Panc1 (cell line): ENCODE measurements at regions not wholly inside any gene's neighbourhood (a gene's known extent, or its start where the extent isn't known, plus 50 kb on each side); places are given as distances from the start of the nearest gene placed in this dataset.

Source experiments
- ATAC-seq: fragments of 200-7000 bp; cut with Tn5 transposase; 2 replicates; pipeline ENCODE4 v1.9.1; 2020; ENCODE audit warnings: mild to moderate bottlenecking, moderate library complexity
- BruUV-seq: library from RNA; stranded (reverse); fragments of 400-500 nt; replicated peaks from 2 replicates; lab custom pipeline; 2021; lab: Mats Ljungman, UMichigan
- CTCF ChIA-PET: fragments of 300-600 bp; sonication (Branson Sonifier 250); formaldehyde crosslinking; loops from one replicate; lab custom pipeline; 2022; ENCODE audit warnings: antibody characterized with exemption; lab: Charles Lee
- POLR2A ChIA-PET: fragments of 300-600 bp; sonication (Branson Sonifier 250); formaldehyde crosslinking; loops from one replicate; lab custom pipeline; 2022; ENCODE audit warnings: antibody characterized with exemption; lab: Charles Lee
- DNase-seq: peaks from one replicate; pipeline ENCODE4 v3.0.0-alpha.2; 2010; ENCODE audit warnings: low read depth, low spot score
- H3K27ac ChIP-seq: 2 replicates; pipeline ENCODE4 v1.5.1; 2011; ENCODE audit warnings: mild to moderate bottlenecking, low read length, inconsistent platforms
- H3K27me3 ChIP-seq: fragments of 200-500 bp; sonication (Bioruptor generic); 2 replicates; pipeline ENCODE4 v1.6.0; 2014; ENCODE audit warnings: low read length, inconsistent platforms; ENCODE audit not compliant: control insufficient read depth, insufficient read depth
- H3K36me3 ChIP-seq: fragments of 200-500 bp; sonication (Bioruptor generic); 2 replicates; pipeline ENCODE4 v1.5.1; 2014; ENCODE audit warnings: inconsistent platforms, mild to moderate bottlenecking, low read length, moderate library complexity; ENCODE audit not compliant: control insufficient read depth, insufficient read depth
- H3K4me1 ChIP-seq: 2 replicates; pipeline ENCODE4 v1.5.1; 2011; ENCODE audit warnings: inconsistent platforms, mild to moderate bottlenecking, low read length, moderate library complexity; ENCODE audit not compliant: control insufficient read depth, insufficient read depth
- H3K4me3 ChIP-seq, 2 experiments: 2 replicates each; pipeline ENCODE4 v1.5.1; 2011 to 2012; ENCODE audit warnings: low read depth in 2 of 2, low read length in 2 of 2, mild to moderate bottlenecking in 2 of 2, inconsistent platforms in 1 of 2, moderate library complexity in 1 of 2
- H3K9me3 ChIP-seq: fragments of 200-500 bp; sonication (Bioruptor generic); 2 replicates; pipeline ENCODE4 v1.5.1; 2014; ENCODE audit warnings: low read depth, mild to moderate bottlenecking, inconsistent platforms, low read length, moderate library complexity; ENCODE audit not compliant: control insufficient read depth, insufficient read depth
- POLR2AphosphoS5 ChIP-seq: IDR thresholded peaks from 2 replicates; pipeline ENCODE4 v1.6.1; 2012; ENCODE audit warnings: mild to moderate bottlenecking, low read depth, low read length, moderate library complexity
- SIN3A ChIP-seq: IDR thresholded peaks from 2 replicates; pipeline ENCODE4 v1.6.1; 2012; ENCODE audit warnings: low read depth, mild to moderate bottlenecking, low read length, moderate library complexity, borderline replicate concordance; ENCODE audit not compliant: insufficient read depth
- TCF7L2 ChIP-seq: IDR thresholded peaks from 2 replicates; pipeline ENCODE4 v1.6.1; 2011; ENCODE audit warnings: mild to moderate bottlenecking, low read depth, low read length, inconsistent platforms
- in situ Hi-C: cut with HindIII; loops from 2 replicates; pipeline ENCODE4 v1.10.0; 2016; ENCODE audit warnings: low sequenced_read_pairs, low pct_unique_long_range_greater_than_20kb
- intact Hi-C: fragments of 100-400 bp; cut with micrococcal nuclease; formaldehyde crosslinking; loops from one replicate; pipeline ENCODE4 v1.10.0; 2022; ENCODE audit not compliant: unreplicated experiment
- TF ChIP-seq, protein P1 (sequence below), 2 experiments: IDR thresholded peaks; 2 replicates each; pipeline ENCODE4 v1.6.1; 2011 to 2012; ENCODE audit warnings: low read depth in 2 of 2, control low read depth in 1 of 2, low read length in 1 of 2, mild to moderate bottlenecking in 1 of 2, moderate library complexity in 1 of 2; ENCODE audit not compliant: insufficient read depth in 1 of 2
- TF ChIP-seq, protein P2 (sequence below): fragments of 450-650 bp; IDR thresholded peaks from 2 replicates; pipeline ENCODE4 v1.5.1; 2017; ENCODE audit warnings: mild to moderate bottlenecking

GRCh38 chr3:168383573-168383972 lies 287.8 kb upstream of the GOLIM4 start:
- intact Hi-C loops (no loop called here), in situ Hi-C loops (no loop called here)
- POLR2A ChIA-PET = no interaction called here
- Histone ChIP-seq H3K4me3 (no peak overlapping the region), H3K27me3 (no peaks in the 10 kb centered on the region), H3K4me1 (no peaks in the 10 kb centered on the region), H3K9me3 (no peaks in the 10 kb centered on the region), H3K27ac (no peak overlapping the region), H3K36me3 (no peaks in the 10 kb centered on the region)
- ATAC-seq = no peak
- BruUV-seq = no TSS peak
- CTCF ChIA-PET = no interaction called here
- DNase-seq = no peak
- TF ChIP-seq, protein P1, sequence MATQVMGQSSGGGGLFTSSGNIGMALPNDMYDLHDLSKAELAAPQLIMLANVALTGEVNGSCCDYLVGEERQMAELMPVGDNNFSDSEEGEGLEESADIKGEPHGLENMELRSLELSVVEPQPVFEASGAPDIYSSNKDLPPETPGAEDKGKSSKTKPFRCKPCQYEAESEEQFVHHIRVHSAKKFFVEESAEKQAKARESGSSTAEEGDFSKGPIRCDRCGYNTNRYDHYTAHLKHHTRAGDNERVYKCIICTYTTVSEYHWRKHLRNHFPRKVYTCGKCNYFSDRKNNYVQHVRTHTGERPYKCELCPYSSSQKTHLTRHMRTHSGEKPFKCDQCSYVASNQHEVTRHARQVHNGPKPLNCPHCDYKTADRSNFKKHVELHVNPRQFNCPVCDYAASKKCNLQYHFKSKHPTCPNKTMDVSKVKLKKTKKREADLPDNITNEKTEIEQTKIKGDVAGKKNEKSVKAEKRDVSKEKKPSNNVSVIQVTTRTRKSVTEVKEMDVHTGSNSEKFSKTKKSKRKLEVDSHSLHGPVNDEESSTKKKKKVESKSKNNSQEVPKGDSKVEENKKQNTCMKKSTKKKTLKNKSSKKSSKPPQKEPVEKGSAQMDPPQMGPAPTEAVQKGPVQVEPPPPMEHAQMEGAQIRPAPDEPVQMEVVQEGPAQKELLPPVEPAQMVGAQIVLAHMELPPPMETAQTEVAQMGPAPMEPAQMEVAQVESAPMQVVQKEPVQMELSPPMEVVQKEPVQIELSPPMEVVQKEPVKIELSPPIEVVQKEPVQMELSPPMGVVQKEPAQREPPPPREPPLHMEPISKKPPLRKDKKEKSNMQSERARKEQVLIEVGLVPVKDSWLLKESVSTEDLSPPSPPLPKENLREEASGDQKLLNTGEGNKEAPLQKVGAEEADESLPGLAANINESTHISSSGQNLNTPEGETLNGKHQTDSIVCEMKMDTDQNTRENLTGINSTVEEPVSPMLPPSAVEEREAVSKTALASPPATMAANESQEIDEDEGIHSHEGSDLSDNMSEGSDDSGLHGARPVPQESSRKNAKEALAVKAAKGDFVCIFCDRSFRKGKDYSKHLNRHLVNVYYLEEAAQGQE (IDR thresholded peaks at IDR 0.05; ENCODE audit: insufficient read depth in 1 of 2, low read depth in 2 of 2, low read length in 1 of 2) = no peak
- TF ChIP-seq, protein P2, sequence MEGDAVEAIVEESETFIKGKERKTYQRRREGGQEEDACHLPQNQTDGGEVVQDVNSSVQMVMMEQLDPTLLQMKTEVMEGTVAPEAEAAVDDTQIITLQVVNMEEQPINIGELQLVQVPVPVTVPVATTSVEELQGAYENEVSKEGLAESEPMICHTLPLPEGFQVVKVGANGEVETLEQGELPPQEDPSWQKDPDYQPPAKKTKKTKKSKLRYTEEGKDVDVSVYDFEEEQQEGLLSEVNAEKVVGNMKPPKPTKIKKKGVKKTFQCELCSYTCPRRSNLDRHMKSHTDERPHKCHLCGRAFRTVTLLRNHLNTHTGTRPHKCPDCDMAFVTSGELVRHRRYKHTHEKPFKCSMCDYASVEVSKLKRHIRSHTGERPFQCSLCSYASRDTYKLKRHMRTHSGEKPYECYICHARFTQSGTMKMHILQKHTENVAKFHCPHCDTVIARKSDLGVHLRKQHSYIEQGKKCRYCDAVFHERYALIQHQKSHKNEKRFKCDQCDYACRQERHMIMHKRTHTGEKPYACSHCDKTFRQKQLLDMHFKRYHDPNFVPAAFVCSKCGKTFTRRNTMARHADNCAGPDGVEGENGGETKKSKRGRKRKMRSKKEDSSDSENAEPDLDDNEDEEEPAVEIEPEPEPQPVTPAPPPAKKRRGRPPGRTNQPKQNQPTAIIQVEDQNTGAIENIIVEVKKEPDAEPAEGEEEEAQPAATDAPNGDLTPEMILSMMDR = no peak
- TF ChIP-seq POLR2AphosphoS5 (no peak), SIN3A (no peak), TCF7L2 (no peak)

- Histone ChIP-seq H3K4me3 (no peak overlapping the region), H3K27ac (no peak overlapping the region), H3K4me1 (no peaks in the 10 kb centered on the region), H3K27me3 (no peaks in the 10 kb centered on the region), H3K36me3 (no peaks in the 10 kb centered on the region), H3K9me3 (no peaks in the 10 kb centered on the region)
- DNase-seq (no peak), ATAC-seq (no peak)
- POLR2A ChIA-PET = no interaction called here
- in situ Hi-C loops = no loop called here
- intact Hi-C loops = no loop called here
- TF ChIP-seq, protein P2 = no peak
- TF ChIP-seq SIN3A (no peak), TCF7L2 (no peak), POLR2AphosphoS5 (no peak)
- TF ChIP-seq, protein P1 (IDR thresholded peaks at IDR 0.05; ENCODE audit: insufficient read depth in 1 of 2, low read depth in 2 of 2, low read length in 1 of 2) = no peak
- no TSS peak for BruUV-seq
- CTCF ChIA-PET = no interaction called here
Measured at GRCh38 chr3:168371846-168372245, 276.1 kb upstream of the GOLIM4 start.
